Astrocyte (in vitro differentiated cells and primary cell): ENCODE measurements at regions not wholly inside any gene's neighbourhood (a gene's known extent, or its start where the extent isn't known, plus 50 kb on each side); places are given as distances from the start of the nearest gene placed in this dataset.

Source experiments
- DNase-seq: peaks from one replicate; pipeline ENCODE4 v3.0.0-alpha.2; 2010; ENCODE audit warnings: low read depth
- FAIRE-seq: peaks from 2 replicates; lab custom pipeline; 2011; peaks lifted over from hg19 to GRCh38; lab: Jason Lieb, UNC
- H2AFZ ChIP-seq: 2 replicates; pipeline ENCODE4 v1.6.0; 2012; ENCODE audit warnings: low read depth, low read length, inconsistent platforms
- H3K27ac ChIP-seq: 2 replicates; pipeline ENCODE4 v1.5.1; 2011; ENCODE audit warnings: low read depth, low read length, inconsistent platforms
- H3K27me3 ChIP-seq: 2 replicates; pipeline ENCODE4 v1.6.0; 2011; ENCODE audit warnings: low read length, inconsistent platforms; ENCODE audit not compliant: insufficient read depth
- H3K36me3 ChIP-seq: 2 replicates; pipeline ENCODE4 v1.5.1; 2011; ENCODE audit warnings: low read length, inconsistent platforms; ENCODE audit not compliant: insufficient read depth
- H3K4me1 ChIP-seq: 2 replicates; pipeline ENCODE4 v1.5.1; 2011; ENCODE audit warnings: low read length, inconsistent platforms; ENCODE audit not compliant: insufficient read depth
- H3K4me2 ChIP-seq: 2 replicates; pipeline ENCODE4 v1.6.0; 2012; ENCODE audit warnings: low read length, inconsistent platforms
- H3K4me3 ChIP-seq: 2 replicates; pipeline ENCODE4 v1.5.1; 2011; ENCODE audit warnings: low read depth, mild to moderate bottlenecking, low read length, inconsistent platforms; ENCODE audit not compliant: insufficient read depth
- H3K79me2 ChIP-seq: 2 replicates; pipeline ENCODE4 v1.6.0; 2012; ENCODE audit warnings: mild to moderate bottlenecking, low read length, inconsistent platforms; ENCODE audit not compliant: insufficient read depth
- H3K9ac ChIP-seq: 2 replicates; pipeline ENCODE4 v1.6.0; 2012; ENCODE audit warnings: mild to moderate bottlenecking, low read length, inconsistent platforms
- H3K9me3 ChIP-seq: 2 replicates; pipeline ENCODE4 v1.5.1; 2012; ENCODE audit warnings: low read depth, mild to moderate bottlenecking, low read length, inconsistent platforms; ENCODE audit not compliant: insufficient read depth
- H4K20me1 ChIP-seq: 2 replicates; pipeline ENCODE4 v1.6.0; 2012; ENCODE audit warnings: low read length, inconsistent platforms; ENCODE audit not compliant: insufficient read depth
- H3K27ac Mint-ChIP-seq: one replicate; pipeline ENCODE4 v1.8.0; 2021; ENCODE audit warnings: mild to moderate bottlenecking, mixed read lengths; ENCODE audit not compliant: unreplicated experiment
- H3K27me3 Mint-ChIP-seq: one replicate; pipeline ENCODE4 v1.8.0; 2021; ENCODE audit warnings: low read depth, mixed read lengths; ENCODE audit not compliant: unreplicated experiment
- H3K36me3 Mint-ChIP-seq: one replicate; pipeline ENCODE4 v1.8.0; 2021; ENCODE audit warnings: low read depth, mixed read lengths; ENCODE audit not compliant: unreplicated experiment
- H3K4me1 Mint-ChIP-seq: one replicate; pipeline ENCODE4 v1.8.0; 2021; ENCODE audit warnings: low read depth, mixed read lengths; ENCODE audit not compliant: unreplicated experiment
- H3K4me3 Mint-ChIP-seq: one replicate; pipeline ENCODE4 v1.8.0; 2021; ENCODE audit warnings: mild to moderate bottlenecking, moderate library complexity, mixed read lengths; ENCODE audit not compliant: unreplicated experiment
- H3K9me3 Mint-ChIP-seq: one replicate; pipeline ENCODE4 v1.8.0; 2021; ENCODE audit warnings: mild to moderate bottlenecking, mixed read lengths; ENCODE audit not compliant: unreplicated experiment
- CTCF ChIP-seq: IDR thresholded peaks from 2 replicates; pipeline ENCODE4 v1.5.1; 2011; ENCODE audit warnings: low read depth, mild to moderate bottlenecking, inconsistent platforms, low read length, moderate library complexity; ENCODE audit not compliant: insufficient read depth
- EZH2 ChIP-seq: IDR thresholded peaks from 2 replicates; pipeline ENCODE4 v1.6.1; 2012; ENCODE audit warnings: mild to moderate bottlenecking, low read length, inconsistent platforms; ENCODE audit not compliant: insufficient read depth

- Mint-ChIP-seq H3K9me3 (no peaks in the 10 kb centered on the region), H3K36me3 (no peaks in the 10 kb centered on the region), H3K27ac (no peak overlapping the region), H3K27me3 (peaks cover 52% of the 10 kb centered on the region), H3K4me3 (no peak overlapping the region), H3K4me1 (peaks cover 2% of the 10 kb centered on the region)
- H3K9me3 ChIP-seq = no peaks in the 10 kb centered on the region
- FAIRE-seq (no peak), DNase-seq (no peak)
- H3K27me3 ChIP-seq = no peaks in the 10 kb centered on the region
- no peaks in the 10 kb centered on the region for H3K36me3 ChIP-seq
- H2AFZ ChIP-seq = no peak overlapping the region
- no peak overlapping the region for H3K4me2 ChIP-seq
- TF ChIP-seq CTCF (no peak), EZH2 (no peak)
- no peaks in the 10 kb centered on the region for H3K4me1 ChIP-seq
- no peak overlapping the region for H3K9ac ChIP-seq
- no peaks in the 10 kb centered on the region for H4K20me1 ChIP-seq
- no peak overlapping the region for H3K4me3 ChIP-seq
- H3K27ac ChIP-seq = no peak overlapping the region
- no peaks in the 10 kb centered on the region for H3K79me2 ChIP-seq
Observed at GRCh38 chr22:48900327-48900597, 927.4 kb downstream of the BRD1 start.

DNA sequence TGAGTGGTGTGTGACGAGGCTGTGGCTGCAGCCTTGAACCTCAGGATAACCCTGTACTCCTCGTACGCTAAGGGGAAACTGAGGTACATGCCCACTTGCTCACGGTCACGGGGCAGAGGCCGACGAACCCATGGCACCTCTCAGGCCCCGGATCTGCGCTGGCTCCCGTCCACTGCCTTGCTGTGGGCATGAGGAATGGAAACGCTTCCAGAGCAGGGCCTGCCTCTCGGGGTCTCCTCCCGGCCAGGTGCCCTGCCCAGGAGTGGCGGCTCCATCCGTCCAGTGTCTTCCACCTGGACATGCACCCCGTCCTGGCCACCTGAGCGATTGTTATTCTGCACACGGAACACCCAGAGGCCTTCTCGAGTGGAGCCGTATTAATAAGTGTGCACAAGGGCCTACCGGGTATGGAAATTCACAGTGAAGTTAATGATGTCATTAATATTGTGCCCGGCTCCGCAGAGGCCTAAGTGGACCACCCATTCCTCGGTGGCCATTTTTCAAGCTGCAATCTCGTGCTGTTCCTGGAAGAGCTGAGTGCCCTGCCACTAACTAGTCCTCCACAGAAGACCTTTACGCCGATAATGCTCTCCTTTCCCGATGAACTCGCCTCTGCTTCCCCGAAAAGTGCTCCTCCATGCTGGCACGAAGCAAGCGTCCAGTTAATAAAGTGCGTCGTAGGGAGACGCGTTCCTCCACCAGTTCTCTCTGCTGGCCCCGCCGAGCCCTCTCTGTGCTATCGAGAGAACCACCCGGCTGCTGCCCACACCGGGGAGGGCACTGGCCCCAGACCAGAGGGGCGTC is 927.9 kb downstream of the BRD1 start:
- no peaks in the 10 kb centered on the region for H3K9me3 Mint-ChIP-seq
- Histone ChIP-seq H3K4me1 (no peaks in the 10 kb centered on the region), H3K9ac (no peak overlapping the region), H3K36me3 (no peaks in the 10 kb centered on the region), H3K4me2 (no peak overlapping the region), H3K4me3 (no peak overlapping the region), H3K27ac (no peak overlapping the region), H3K79me2 (no peaks in the 10 kb centered on the region), H4K20me1 (no peaks in the 10 kb centered on the region), H2AFZ (no peak overlapping the region), H3K9me3 (no peaks in the 10 kb centered on the region), H3K27me3 (no peaks in the 10 kb centered on the region)
- no peak overlapping the region for H3K4me3 Mint-ChIP-seq
- no peak for TF ChIP-seq EZH2
- TF ChIP-seq CTCF = no peak
- no peak overlapping the region for H3K27ac Mint-ChIP-seq
- peaks cover 54% of the 10 kb centered on the region for H3K27me3 Mint-ChIP-seq
- no peaks in the 10 kb centered on the region for H3K36me3 Mint-ChIP-seq
- H3K4me1 Mint-ChIP-seq = peaks cover 2% of the 10 kb centered on the region
- FAIRE-seq = no peak
- DNase-seq = no peak

DNA sequence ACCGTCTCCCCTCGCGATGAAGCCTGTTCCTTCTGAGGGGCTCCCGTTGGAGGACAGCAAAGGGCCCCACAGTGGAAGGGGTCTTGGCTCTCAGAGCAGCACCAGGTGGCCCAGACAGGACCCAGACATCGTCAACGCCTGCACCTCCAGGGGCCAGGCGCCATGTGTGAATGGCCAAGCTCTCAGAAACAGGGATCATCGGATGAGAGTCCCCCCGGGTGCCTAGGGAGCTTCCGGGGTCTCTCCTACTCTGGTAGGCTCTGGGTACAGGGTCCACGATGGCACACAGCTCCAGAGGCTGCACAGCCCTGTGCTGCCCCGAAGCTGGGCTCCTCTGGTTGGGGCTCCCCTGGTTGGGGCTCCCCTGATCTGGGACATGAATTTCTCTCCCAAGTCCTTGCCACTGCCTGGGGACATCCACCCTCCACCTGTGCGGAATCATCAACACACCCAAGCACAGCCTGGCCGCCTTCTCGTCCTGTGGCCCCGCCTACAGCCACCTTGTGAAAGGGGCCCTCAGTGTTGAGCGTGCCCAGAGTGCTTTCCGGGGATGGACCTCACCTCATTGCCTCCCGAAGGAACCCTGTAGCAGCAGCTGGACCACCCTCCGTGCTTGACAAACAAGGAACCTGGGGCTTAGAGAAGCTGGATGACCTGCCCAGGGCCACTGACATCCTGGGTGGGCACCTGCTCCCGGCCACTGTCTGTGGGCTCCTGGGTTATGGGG is 929.0 kb downstream of the BRD1 start:
- H3K9me3 ChIP-seq = no peaks in the 10 kb centered on the region
- Mint-ChIP-seq H3K4me1 (peaks cover 2% of the 10 kb centered on the region), H3K9me3 (no peaks in the 10 kb centered on the region), H3K27me3 (peaks cover 52% of the 10 kb centered on the region), H3K4me3 (no peak overlapping the region), H3K36me3 (peaks cover 1% of the 10 kb centered on the region), H3K27ac (no peak overlapping the region)
- no peak overlapping the region for H3K9ac ChIP-seq
- H3K27ac ChIP-seq = no peak overlapping the region
- no peaks in the 10 kb centered on the region for H3K79me2 ChIP-seq
- no peaks in the 10 kb centered on the region for H3K4me1 ChIP-seq
- H3K4me2 ChIP-seq = no peak overlapping the region
- H3K36me3 ChIP-seq = no peaks in the 10 kb centered on the region
- TF ChIP-seq CTCF = no peak
- TF ChIP-seq EZH2 = no peak
- H3K4me3 ChIP-seq = no peak overlapping the region
- H4K20me1 ChIP-seq = no peaks in the 10 kb centered on the region
- DNase-seq = no peak
- no peak overlapping the region for H2AFZ ChIP-seq
- no peaks in the 10 kb centered on the region for H3K27me3 ChIP-seq
- no peak for FAIRE-seq
